HG02970 (cell line): ENCODE measurements at regions not wholly inside any gene's neighbourhood (a gene's known extent, or its start where the extent isn't known, plus 50 kb on each side); places are given as distances from the start of the nearest gene placed in this dataset.
"Not testable (repeated sequence)": the region's sequence is repeated elsewhere in the genome, so short reads cannot be mapped to it uniquely, and the experiment has no call there.

Source experiments
- ATAC-seq: cut with Tn5 transposase; IDR thresholded peaks from one replicate; pipeline ENCODE4 v1.9.1; 2021; ENCODE audit warnings: mild to moderate bottlenecking, moderate library complexity, moderate number of reproducible peaks; ENCODE audit not compliant: unreplicated experiment, low FRiP score

DNA sequence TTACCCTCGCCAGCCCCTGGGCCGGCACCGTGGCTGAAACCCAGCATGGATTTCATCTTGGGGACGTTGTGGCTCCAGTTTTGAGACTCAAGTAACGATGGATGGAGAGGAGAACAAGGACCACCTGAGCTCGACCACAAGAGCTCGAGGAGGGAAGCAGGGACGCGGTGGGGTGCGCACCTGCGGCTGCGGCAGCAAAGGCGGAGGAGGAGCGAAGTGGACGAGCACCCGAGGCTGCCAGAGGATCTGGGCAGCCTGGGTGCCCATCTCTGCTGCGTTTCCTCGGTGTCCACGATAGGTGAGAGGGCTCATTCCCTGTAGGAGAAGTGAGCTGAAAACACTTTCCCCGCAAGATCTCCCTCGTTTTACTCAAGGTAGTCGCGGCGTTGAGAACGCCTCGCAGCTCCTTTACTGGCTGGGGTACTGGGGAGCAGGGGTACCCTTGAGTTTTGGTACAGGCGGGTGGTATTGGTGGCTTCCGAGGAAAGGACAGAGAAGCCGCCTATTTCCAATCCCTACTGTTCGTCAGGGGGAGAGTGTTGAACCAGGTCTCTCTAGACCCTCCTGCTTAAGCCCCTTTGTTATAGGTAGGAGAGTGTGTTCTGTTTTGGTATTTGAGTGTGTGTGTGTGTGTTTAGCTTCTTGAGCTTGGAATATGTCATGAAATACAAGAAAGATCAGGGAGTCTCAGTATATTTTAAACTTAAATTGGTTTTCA is 137.7 kb downstream of the TRIM27 start:
- no peak for ATAC-seq

DNA sequence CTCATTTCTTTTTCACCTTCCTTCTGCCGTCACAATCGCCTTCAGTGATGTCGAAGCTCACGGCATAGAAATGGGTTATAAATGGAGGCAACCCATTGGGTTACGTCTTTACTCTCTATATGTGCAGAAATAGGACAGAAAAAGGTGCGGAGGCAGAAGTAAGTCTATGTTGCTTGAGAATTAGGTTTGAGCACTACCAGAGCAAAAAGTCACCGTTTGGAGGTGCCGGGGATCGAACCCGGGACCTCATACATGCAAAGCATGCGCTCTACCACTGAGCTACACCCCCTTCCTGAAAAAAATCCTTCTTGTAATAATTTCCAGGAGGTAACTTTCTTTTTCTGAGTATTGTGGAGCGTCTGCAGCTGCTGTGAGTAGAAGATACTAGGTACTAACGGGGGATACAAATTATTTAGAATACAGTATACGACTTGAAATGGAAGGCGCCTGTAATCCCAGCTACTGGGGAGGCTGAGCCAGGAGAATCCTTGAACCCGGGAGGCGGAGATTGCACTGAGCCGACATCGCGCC is 134.2 kb downstream of the TRIM27 start:
- no peak for ATAC-seq

DNA sequence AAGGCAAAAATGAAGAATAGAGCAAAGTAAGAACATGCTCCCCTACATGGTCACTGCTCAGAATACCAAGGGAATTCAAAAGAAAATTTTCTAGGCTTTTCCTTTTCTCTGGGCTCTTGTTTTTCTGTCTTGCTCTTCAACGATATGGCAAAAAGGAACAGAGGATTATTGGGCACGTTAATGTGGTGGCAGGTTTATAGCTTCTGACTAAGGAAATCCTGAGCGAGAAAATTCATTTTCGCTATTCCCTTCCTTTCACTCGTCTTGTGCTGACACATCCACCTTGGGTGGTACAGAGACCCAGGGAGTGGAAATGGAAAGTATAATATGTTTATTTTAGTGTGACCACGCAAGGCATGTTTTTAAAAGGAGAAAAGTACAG is 132.8 kb downstream of the TRIM27 start:
- ATAC-seq, result no peak

DNA sequence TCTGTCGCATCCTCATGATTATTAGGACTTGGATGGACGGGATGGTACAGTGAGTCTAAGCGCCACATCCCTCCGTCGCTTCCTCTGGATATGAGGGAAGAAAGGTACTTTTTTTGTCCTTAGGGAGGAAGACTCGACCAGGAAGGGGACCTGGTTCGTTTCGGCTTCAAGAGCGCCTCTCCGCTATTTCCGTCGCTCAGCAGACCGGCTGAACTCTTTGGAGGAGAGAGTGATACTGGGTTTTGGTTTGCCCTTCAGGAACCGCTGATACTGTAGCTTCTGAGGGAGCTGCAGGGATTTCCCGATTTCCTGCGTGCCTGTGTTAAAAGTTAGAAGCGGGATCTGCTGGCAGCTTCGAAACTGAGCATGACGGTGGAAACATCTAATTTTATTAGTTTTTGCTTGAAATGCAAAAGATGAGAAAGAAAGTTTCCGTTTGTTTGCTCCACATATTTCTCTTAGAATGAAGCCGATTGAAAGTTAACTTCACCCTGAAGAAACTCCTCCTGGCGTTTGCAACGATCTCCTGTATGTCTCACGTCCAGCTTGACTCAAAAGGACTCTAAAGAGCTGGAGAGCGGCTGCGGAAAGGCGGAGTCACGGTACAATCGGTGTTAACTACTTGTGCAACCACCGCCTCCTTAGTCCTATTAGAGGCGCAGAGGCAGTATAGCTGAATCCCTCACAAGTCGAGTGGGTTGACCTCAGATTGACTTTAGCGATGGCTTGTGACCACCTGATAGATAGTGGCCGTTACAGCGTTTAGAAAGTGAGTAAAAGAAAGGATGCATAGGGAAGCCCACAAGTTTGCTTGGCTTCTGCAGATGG is 129.4 kb downstream of the TRIM27 start:
- no peak for ATAC-seq

DNA sequence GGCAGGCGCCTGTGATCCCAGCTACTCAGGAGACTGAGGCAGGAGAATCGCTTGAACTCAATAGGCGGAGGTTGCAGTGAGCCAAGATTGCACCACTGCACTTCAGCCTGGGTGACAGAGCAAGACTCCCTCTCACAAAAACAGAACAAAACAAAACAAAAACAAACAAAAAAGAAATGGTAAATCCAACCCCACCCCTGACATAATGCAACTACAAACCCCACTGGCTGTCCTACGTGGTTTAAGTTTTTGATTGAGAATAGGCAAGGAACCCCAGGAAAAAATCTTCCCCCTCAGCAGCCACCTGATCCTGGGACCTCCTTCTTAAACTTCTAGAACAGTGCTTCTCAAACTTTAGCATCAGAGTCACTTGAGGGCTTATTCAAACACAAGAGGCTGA is 123.1 kb downstream of the TRIM27 start:
- ATAC-seq, result not testable (repeated sequence)

DNA sequence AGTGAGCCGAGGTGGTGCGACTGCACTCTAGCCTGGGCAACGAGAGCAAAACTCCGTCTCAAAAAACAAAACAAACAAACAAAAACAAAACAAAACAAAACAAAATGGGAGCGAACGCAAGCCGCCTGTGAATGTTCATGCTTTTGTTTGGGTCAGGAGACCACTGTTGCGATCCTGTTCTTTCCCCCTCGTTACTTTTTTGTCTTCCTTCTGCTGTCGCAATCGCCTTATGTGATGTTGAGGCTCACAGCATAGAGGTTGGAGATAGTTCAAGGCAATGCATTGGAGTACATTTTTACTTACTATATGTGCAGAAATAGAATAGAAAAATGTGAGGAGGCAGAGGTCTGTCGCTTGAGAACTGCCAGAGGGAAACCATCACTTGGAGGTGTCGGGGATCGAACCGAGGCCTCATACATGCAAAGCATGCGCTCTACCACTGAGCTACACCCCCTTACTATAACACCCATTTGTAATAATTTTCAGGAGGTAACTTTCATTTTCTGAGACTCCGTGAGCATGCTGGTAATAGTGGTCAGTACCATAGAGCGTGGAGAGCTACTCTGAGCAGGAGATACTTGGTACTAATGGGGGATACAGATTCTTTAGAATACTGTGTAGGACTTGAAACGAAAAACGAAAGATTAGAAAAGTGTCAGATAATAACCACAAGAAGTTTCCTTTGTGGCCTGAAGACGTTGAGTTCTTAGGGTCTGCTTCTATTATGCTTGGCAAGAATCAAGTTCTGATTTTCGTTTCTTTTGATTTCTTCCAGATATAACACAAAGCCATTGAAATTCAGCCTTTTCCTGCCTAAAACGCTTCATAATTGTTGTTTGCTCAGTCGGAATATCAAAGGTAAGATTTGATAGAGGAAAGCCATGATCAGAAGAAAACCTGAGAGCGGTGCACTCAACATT is 121.1 kb downstream of the TRIM27 start:
- no peak for ATAC-seq

DNA sequence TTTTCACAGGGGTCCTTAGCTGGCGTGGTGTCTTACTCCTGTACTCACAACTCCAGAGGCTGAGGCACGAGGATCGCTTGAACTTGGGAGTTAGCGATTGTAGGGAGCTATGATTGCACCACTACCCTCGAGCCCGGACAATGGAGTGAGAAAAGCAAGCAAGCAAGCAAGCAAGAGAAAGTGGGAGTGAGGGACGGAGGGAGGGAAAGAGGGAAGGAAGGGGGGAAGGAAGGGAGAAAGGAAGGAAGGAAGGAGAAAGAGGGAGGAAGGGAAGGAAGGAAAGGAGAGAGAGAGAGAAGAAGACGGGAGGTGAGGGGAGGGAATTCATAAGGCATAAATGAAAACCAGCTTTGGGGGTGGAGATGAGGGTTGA is 120.5 kb downstream of the TRIM27 start:
- ATAC-seq, result no peak

DNA sequence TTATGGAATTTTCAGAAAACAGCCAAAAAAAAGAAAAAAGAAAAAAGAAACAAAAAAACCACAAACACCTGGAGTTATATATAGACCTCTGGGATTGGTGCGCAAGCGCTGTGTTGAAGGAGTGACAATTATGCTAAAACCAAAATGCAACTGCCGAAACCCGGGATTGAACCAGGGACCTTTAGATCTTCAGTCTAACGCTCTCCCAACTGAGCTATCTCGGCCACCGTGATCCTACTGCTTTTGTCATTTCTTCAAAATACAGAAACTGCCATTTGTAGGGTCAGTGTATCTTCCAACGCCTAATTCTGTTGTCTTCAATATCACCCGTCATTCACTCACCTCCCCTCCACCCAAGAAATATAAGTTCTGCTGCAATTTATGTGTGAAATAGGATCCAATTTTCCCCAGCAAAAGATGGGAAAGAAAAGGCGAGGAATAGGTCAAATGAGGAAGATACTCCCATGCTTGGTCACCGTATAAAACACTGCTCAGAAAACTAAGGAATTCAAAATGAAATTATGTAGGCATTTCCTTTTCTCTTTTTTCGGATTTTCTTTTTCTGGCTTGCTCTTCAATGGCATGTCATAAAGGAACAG is 116.0 kb downstream of the TRIM27 start:
- no peak for ATAC-seq

DNA sequence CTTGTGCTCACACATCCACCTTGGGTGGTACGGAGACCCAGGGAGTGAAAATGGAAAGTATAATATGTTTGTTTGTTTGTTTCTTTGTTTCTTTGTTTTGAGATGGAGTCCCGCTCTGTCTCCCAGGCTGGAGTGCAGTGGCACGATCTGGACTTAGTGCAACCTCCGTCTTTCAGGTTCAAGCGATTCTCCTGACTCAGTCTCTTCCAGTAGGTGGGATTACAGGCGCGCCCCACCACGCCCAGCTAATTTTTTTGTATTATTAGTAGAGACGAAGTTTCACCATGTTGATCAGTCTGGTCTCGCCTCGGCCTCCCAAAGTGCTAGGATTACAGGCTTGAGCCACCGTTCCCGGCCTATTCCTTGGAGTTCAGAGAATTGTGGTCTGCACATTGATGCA is 115.4 kb downstream of the TRIM27 start:
- no peak for ATAC-seq

DNA sequence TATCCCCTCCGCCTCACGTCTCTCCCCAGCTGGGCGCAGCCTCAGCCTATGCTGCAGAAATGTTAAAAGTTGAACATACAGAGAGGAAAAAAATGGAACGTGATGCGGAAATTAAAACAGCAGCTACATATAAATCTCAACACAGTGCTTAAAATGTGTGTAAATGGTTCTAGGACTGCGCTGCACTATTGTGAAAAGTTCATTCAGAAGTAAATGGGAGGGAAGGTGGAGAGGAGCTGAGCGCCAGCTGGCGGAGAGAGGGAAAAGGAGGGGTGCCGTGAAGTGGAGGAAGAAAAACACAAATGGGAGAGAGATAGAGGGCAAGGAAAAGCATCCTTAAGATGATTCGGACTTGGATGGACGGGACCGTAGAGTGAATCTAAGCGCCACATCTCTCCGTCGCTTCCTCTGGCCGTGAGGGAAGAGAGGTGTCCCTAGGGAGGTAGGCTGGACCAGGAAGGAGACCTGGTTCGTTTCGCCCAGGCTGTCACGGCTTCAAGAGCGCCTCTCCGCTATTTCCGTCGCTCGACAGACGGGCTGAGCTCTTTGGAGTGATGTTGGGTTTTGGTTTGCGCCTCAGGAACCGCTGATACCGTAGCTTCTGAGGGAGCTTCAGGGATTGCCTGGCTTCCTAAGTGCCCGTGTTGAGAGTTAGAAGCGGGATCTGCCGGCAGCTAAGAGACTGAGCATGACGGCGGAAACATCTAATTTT is 113.7 kb downstream of the TRIM27 start:
- ATAC-seq, result no peak

DNA sequence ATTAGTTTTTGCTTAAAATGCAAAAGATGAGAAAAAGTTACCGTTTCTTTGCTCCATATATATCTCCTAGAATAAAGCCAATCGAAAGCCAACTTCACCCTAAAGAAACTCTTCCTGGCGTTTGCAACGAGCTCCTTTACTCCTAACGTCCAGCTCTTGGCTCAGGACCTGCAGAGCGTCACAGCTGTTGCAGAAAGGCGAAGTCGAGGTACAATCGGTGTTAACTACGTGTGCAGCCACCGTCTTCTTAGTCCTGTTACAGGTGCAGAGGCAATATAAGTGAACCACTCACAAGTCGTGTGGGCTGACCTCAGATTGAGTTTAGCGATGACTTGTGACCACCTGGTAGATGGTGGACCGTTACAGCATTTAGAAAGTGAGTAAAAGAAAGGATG is 113.1 kb downstream of the TRIM27 start:
- ATAC-seq, result no peak

DNA sequence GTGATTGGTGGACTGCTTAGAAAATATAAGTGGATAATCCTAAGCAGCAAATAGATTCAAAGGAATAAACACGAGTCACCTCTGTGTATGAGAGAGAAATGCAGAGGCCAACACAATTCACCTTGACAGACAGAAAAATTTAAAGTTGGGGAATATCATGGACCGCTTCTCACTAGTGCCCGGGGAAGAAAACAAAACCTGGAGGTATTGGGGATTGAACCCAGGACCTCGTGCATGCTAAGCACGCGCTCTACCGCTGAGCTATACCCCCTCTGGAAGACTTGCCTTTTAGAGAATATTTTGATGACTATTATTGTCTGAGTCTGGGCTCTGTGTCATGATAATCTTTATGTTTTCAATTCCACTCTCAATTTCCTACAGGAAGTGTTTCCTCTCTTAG is 111.9 kb downstream of the TRIM27 start:
- no peak for ATAC-seq

DNA sequence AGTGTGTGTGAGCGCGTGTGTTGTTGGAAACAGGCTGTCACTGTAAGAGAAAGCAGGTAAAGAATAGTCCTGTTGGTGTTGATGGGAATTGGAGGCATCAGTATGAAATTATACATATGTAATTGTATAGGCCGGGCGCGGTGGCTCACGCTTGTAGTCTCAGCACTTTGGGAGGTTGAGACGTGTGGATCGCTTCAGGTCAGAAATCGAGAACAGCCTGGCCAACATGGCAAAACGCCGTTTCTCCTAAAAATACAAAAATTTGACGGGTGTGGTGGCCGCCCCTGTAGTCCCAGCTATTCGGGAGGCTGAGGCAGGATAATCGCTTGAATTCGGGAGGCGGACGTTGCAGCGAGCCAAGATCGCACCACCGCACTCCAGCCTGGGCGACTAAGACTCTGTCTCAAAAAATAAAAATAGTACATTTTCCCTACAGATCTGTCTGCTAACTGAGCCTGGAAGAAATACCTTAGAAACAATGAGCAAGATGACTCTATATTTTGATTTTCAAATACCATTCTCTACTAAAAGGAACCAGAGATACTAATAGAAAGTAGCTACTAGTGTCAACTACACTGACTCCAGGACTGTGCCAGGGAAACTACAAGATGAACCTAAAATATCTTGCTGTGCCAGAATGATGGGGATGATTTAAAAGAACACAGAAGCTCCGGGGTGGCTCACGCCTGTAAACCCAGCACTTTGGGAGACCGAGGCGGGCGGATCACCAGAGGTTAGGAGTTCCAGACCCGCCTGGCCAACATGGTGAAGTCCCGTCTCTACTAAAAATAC is 110.8 kb downstream of the TRIM27 start:
- no peak for ATAC-seq

DNA sequence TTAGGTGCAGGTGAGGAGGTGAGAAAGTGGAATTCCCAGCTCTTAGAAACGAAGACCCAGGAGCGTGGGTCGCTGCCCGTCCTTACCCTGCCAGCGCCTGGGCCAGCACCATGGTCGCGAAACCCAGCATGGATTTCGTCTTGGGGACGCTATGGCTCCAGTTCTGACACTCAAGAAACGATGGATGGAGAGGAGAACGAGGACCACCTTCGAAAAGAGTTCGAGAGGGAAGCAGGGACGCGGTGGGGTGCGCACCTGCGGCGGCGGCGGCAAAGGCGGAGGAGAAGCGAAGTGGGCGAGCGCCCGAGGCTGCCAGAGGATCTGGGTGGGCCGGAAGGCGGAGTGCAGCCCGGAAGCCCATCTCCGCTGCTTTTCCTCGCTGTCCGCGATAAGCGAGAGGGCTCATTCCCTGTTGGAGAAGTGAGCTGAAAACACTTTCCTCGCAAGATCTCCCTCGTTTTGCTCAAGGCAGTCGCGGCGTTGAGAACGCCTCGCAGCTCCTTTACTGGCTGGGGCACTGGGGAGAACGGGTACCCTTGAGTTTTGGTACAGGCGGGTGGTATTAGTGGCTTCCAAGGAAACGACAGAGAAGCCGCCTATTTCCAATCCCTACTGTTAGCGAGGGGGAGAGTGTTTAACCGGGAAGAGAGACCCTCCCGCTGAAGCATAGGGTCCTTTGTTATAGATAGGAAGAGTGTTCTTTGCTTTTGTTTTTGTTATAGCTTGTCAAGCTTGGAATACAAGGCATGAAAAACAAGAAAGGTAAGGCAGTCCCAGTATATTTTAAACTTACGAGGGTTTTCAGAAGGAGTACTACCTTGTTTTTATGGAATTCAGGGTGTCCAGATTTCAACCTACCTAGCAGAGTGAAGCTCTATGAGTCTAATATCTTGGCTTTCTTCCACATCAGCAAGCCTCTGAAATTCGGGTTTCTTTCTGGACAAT is 109.5 kb downstream of the TRIM27 start:
- ATAC-seq, result no peak

DNA sequence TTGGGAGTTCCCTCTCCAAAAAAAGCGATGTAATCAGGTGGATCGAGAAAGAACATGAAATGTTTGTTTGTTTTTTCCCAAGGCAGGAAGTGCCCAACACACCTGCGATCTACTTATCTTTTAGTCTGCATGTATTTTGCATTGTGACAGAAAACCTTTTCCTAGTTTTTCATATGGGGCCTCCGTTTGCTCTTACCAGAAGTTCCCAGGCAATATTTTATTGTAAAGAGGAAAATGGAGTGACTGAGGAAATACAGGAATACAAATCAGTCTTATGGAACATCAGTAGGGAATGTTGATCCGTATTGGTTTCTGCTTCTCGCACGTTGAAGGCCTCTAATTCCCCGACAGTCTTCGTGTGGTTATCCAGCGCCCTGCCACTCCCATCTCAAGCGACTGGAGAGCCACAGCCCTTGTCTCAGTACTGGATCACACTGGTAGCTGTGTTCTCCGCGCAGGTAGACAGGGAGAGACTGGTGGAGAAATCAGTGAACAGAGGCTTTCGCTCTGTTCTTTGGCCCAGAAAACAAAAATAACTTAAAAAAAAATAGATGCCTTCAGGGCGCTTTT is 107.4 kb downstream of the TRIM27 start:
- no peak for ATAC-seq

DNA sequence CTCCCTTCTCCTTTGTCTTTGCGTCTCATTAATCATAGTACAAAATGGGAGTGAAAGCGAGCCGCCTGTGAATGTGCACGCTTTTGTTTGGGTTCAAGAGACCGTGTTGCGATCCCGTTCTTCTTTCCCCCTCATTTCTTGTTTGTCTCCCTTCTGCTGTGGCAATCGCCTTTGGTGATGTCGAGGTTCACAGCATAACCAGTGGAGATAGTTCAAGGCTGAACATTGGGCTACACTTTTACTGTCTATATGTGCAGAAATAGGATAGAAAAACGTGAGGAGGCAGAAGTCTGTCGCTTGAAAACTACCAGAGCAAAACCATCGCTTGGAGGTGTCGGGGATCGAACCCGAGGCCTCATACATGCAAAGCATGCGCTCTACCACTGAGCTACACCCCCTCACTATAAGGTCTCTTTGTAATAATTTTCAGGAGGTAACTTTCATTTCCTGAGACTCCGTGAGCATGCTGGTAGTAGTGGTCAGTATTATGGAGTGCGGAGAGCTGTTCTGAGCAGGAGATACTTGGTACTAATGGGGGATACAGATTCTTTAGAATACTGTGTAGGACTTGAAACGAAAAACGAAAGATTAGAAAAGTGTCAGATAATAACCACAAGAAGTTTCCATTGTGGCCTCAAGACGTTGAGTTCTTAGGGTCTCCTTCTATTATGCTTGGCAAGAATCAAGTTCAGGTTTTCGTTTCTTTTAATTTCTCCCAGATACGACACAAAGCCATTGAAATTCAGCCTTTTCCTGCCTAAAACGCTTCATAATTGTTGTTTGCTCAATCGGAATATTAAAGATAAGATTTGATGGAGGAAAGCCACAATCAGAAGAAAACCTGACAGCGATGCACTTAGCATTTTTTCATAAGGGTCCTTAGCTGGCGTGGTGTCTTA is 106.6 kb downstream of the TRIM27 start:
- ATAC-seq, result no peak

DNA sequence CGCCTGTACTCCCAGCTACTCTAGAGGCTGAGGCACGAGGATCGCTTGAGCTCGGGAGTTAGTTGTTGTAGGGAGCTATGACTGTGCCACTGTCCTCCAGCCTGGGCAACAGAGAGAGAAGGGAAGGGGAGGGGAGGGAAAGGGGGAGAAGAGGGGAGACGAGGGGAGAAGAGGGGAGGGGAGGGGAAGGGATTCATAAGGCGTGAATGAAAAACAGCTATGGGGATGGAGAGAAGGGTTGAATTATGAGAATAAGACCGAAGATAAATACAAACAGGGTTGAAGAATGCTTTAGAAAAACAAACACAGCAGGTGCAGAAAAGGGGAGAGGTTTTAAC is 106.0 kb downstream of the TRIM27 start:
- no peak for ATAC-seq
